CD4-positive, alpha-beta T cell treated with Interferon alpha-2 for 1 hour (primary cell): ENCODE measurements at regions not wholly inside any gene's neighbourhood (a gene's known extent, or its start where the extent isn't known, plus 50 kb on each side); places are given as distances from the start of the nearest gene placed in this dataset.

Source experiments
- DNase-seq, 2 donors: peaks; one replicate each; pipeline ENCODE4 v3.0.0-alpha.2; 2020 to 2022

DNA sequence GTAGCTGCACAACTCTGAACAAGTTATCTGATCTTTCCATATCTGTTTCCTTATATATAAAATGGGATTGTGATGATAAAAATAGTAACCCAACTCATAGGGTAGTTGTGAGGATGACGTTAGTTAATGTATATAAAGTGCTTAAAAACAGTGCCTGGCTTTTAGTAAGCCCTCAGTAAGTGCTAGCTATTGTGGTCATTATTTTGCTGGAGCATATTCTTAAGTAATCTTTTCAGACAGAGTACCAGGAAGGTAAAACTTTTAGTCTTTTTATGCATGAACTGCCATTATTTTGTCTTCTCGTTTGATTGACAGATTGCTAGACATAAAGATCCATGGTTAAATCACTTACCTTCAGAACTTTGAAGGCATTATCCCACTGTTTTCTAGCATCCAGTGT is 62.5 kb upstream of the SIM2 start:
- DNase-seq, result no peak

- DNase-seq, result no peak
Measured at GRCh38 chr21:36639769-36640168, 59.1 kb upstream of the SIM2 start.

GRCh38 chr21:36640174-36640720 is 58.7 kb upstream of the SIM2 start:
- no peak for DNase-seq

DNA sequence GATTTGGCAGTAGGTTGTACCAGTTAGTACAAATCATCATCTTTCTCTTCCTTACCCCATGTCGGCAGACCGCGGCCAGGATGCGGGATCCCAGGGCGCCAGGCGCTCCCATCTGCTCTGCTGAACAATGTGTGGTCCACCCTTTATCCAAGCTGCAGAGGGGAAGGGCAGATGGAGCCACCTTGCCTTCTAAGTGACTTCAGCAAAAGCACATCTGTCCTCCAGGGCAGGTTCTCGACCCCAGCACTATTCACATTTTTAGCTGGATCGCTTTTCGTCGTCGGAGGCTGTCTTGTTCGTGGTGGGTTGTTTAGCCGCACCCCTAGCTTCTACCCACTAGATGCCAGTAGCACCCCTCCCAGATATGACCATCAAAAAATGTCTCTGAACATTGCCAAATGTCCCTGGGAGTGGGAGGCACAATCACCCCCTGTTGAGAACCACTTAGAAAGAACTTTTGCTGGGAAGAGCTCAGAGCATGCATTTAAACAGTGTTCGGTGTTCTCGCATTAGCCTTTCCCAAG is 58.1 kb upstream of the SIM2 start:
- no peak for DNase-seq

- no peak for DNase-seq
Measured at GRCh38 chr21:36641346-36641745, 57.6 kb upstream of the SIM2 start.

GRCh38 chr21:36641886-36642285 is 57.0 kb upstream of the SIM2 start:
- no peak for DNase-seq

GRCh38 chr21:36642777-36643176 is 56.1 kb upstream of the SIM2 start:
- DNase-seq, result no peak

- no peak for DNase-seq
Measured at GRCh38 chr21:36643374-36644250, 55.3 kb upstream of the SIM2 start.

- DNase-seq, result no peak
Measured at GRCh38 chr21:36646011-36646410, 52.9 kb upstream of the SIM2 start.

- DNase-seq, result no peak
Measured at GRCh38 chr21:36646645-36647044, 52.3 kb upstream of the SIM2 start.

DNA sequence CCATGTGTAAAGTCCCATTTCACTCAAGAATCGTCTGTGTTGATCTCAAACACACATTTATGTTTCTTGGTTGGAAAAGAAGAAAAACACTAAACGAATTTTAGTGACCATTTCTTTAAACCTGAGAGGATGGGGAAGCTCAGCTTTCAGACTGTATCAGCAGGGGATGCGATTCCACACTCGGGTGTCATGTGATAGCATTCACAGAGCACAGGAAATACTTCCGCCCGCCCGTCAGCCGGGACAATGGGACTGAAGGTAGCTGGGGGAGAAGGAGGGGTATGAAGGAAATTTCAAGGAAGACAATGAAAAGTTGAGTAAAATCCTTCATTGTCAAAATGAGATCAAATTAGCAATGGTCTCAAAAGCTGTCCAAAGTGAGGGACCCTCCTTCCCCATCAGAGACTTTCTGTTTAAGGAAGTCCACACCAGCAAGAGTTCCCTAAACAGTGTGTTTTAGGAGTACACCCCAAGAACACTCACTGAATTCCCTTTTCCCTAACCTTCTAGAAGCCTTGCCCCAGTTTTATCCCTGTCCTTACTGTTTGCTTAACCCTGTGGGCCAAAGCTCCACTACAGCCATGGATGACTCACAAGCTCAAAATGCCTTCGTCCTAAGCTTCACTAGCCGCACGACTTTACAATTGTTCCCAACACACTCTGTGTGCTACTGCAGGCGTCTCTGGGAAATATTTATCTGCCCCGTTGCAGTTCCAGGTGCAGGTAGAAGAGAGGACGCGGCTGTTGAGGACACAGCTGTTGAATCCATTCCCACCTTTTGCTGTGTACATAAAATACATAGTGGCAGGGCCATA is 51.4 kb upstream of the SIM2 start:
- DNase-seq, result no peak
